HG03558 (cell line): ENCODE measurements at regions not wholly inside any gene's neighbourhood (a gene's known extent, or its start where the extent isn't known, plus 50 kb on each side); places are given as distances from the start of the nearest gene placed in this dataset.
"Not testable (repeated sequence)": the region's sequence is repeated elsewhere in the genome, so short reads cannot be mapped to it uniquely, and the experiment has no call there.

Experiments
- ATAC-seq: cut with Tn5 transposase; IDR thresholded peaks from one replicate; pipeline ENCODE4 v1.9.1; 2021; ENCODE audit warnings: moderate number of reproducible peaks; ENCODE audit not compliant: unreplicated experiment; ENCODE audit errors: extremely low read depth

GRCh38 chr12:89831310-89832095, 122.9 kb upstream of the ATP2B1 start:
- ATAC-seq, result no peak

GRCh38 chr12:89829434-89829975, 120.9 kb upstream of the ATP2B1 start:
- no peak for ATAC-seq

DNA sequence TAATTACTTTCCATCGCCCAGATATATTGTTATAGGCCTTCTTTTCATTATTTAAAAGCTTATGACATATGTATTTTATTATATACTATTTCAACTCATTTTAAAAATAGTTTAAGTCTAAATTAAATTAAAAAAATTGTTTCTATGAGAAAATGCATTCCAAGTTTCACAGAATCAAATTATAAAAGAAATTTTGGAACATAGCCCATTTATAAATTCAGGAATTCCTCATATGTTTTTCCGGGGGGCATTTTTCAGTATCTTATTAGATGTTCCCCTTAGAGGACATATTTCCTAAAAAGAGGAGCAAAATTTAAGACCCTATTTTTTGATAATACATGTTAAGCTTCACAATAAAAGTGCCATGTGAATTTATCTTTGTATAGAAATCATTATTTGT, 119.9 kb upstream of the ATP2B1 start:
- no peak for ATAC-seq

DNA sequence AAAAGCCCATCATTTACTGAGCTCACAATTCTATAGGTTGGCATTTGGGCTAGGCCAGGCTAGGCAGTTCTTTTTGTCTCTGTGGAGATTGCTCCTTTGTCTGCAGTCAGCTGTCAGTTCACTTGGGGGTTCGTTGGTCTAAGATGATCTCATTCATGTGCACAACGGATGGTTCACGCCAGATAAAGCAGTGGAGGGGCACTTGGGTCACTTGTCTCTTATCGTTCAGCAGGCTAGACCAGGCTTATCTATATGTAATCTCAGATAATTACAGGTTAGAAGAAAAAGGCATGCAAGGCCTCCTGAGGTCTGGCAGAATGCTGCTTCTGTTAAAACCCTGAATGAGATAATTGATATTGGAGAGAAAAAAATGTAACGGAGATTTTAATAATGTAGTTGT, 119.0 kb upstream of the ATP2B1 start:
- ATAC-seq, result no peak

GRCh38 chr12:89826468-89826867, 117.8 kb upstream of the ATP2B1 start:
- no peak for ATAC-seq

- ATAC-seq, result no peak
Measured at GRCh38 chr12:89825591-89826449, 117.2 kb upstream of the ATP2B1 start.

DNA sequence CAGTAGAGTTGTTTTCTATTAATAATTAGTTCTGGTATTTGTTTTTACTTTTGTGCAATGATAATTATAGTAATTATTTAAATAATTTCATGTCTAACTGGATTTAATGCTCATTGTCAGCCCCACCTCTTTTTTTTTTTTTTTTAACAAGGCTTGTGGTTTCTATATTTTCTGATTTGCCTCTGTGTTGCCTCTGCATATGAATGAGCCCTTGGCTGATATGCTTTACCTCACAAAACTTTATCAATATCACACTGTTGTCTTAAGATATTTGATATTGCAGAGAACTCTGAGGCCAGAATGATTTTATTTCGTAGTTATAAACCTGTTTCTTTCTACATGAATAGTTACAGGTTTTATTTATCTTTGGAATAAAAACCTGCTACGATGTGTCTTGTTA, 116.2 kb upstream of the ATP2B1 start:
- no peak for ATAC-seq

DNA sequence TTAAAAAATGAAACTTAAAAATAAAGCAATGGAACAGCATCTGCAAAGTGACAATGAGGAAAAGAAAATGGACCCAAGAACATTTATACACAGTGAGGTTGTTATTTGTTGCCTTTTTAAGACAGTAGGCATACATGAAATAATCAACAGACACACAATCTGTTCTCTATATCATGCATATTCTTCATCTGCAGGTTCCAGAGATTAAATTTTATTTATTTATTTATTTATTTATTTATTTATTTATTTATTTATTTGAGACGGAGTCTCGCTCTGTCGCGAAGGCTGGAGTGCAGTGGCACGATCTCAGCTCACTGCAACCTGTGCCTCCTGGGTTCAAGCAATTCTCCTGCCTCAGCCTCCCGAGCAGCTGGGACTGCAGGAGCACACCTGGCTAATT, 114.4 kb upstream of the ATP2B1 start:
- not testable (repeated sequence) for ATAC-seq

DNA sequence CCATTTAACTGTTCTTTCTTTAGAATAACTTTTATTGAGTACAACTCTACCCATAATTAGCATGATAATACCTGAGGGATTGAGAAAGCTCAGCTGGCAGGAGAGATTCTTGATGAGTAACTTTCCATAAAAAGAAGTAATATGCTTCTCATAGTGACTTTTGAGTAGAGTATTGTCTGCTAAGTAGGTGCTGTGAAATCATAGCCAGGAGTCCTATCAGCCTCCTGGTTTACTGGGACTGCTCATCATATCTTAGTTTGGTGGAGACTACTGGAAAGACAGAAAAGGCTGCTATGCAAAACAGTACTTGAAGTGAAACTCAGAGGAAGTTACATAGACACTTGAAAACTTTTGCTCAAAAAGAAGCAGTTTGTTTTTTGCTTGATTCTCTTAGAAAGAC, 113.3 kb upstream of the ATP2B1 start:
- ATAC-seq, result no peak

DNA sequence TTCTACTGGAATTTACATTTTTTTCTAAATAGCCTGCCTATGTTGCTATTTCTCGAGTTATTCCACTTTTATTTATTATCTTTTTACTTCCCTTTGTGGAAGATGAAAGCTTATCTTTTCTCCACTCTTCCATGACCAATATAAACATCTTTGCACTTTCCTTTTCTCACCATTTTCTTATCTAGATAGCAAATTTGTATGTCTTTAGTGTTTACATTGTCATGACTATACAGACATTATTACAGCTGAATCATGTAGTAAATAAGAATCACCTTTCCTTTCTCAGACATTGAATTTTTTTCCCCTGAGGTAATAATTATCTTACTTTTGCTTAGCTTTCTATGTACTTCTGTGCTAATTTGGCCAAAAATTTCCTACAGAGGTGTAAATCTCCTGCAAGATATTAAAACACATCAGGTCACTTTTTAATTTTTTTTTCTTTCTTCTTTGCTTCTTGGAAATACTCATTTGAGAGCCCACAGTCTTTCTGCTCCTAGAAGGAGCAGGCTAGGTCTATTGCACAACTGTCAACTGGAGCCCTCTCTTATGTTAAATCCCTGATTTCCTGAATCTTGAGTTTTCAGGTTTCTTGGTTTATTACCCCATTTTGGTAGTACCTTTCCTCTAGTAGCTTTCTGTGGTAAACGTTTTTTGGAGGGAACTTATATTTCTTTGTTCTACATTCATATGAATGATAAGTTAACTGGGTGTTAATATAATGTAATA, 109.0 kb upstream of the ATP2B1 start:
- no peak for ATAC-seq

GRCh38 chr12:89815225-89815624, 106.6 kb upstream of the ATP2B1 start:
- no peak for ATAC-seq

- no peak for ATAC-seq
Measured at GRCh38 chr12:89803412-89803811, 94.8 kb upstream of the ATP2B1 start.

DNA sequence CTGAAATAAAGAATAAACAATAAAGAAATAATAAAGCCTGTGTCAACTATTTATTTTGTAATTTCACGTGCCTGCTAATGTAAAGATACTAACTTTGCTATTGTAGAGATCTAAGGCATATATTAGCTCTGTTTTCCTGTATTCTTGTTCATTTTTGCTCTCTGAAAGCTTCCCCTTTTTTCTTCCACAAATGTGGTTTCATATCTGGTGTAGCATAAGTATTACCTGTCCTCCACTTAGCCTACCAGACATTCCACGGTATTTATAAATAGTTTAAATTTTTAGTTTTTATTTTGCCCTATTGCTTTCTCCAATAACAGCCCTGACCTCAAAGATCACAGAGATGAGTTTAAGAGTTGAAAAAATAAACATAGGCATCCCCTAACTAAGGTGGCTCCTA, 92.6 kb upstream of the ATP2B1 start:
- no peak for ATAC-seq

- ATAC-seq, result no peak
Measured at GRCh38 chr12:89800435-89800834, 91.8 kb upstream of the ATP2B1 start.

GRCh38 chr12:89799316-89799715, 90.7 kb upstream of the ATP2B1 start:
- no peak for ATAC-seq

DNA sequence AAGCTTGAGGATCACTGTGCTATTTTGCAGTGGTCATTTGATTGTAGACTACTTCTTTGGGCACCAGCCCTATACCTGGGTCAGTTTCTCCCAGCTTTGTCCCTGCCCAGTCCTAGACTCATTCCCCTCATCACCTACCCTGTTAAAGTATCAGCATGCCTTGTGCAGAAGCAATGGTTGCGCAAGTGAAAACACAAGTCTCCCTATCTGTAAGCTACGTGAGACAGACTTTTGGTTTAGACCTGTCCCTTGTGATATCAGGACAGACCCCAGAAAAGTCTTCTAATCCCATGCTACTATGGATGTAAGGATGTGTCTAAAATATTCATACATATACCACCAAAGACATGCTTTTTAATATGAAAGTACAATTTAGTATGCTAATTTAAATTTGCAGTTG, 88.8 kb upstream of the ATP2B1 start:
- ATAC-seq, result no peak

GRCh38 chr12:89796798-89797382, 88.3 kb upstream of the ATP2B1 start:
- no peak for ATAC-seq

DNA sequence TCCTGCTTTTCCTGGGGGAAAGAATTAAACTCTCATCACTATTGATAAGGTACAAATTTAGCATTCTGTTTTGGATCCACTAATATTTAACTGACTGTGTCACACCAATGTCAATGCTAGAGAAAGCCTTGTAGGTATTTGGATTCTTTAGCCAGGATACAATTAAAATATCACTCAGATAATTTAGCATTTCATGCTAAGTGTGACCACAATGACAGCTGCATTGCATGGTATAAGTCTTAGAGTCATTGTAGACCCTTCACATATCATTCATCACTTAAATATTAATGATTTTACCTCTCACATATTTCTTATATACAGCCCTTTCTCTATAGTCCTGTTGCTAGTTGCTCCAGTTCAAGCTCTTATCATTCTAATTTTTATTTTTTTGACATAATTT, 85.3 kb upstream of the ATP2B1 start:
- no peak for ATAC-seq

DNA sequence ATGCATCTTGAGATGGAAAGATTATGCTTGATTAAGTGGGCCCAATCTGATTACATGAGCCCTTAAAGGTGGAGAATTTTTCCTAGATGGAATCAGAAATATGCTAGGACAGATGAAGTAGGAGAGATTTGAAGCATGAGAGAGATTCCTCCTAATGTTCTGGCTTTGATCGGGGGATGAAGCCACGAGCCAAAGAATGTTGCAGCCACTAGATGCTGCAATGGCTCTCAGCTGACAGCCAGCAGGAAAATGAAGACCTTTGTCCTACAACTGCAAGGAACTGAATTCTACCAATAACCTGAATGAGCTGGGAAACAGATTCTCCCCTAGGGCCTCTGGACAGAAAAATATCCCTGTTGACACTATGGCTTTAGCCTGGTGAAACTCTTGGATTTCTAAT, 82.6 kb upstream of the ATP2B1 start:
- no peak for ATAC-seq

DNA sequence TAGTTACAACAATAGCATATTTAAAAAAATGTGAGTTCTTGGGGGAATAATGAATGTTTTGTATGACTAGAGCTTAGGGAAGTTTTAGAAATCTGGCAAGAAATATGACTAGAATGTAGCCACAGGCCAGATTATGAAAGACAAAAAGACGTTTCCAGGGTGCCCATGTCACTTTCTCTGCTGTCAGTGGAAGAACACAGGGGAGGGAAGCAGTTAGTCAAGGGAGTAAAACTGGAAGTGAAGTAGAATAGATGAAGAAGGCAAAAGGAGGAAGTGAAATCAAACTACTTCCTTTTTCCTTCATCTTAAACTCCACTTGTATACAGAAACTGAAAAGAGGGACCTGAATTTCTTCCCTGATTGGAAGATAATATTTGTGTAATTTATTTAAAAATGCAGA, 81.2 kb upstream of the ATP2B1 start:
- peak; percentile 70 for ATAC-seq
